Nephron progenitor cell (in vitro differentiated cells): ENCODE measurements at regions not wholly inside any gene's neighbourhood (a gene's known extent, or its start where the extent isn't known, plus 50 kb on each side); places are given as distances from the start of the nearest gene placed in this dataset.

Experiments
- DNase-seq: peaks from one replicate; pipeline ENCODE4 v3.0.0; 2021
- H3K27ac Mint-ChIP-seq: 2 replicates; pipeline ENCODE4 v1.8.0; 2021; ENCODE audit warnings: mild to moderate bottlenecking, moderate library complexity, mixed read lengths
- H3K27me3 Mint-ChIP-seq: 2 replicates; pipeline ENCODE4 v1.8.0; 2021; ENCODE audit warnings: mild to moderate bottlenecking, low read depth, mixed read lengths; ENCODE audit not compliant: poor library complexity
- H3K36me3 Mint-ChIP-seq: 2 replicates; pipeline ENCODE4 v1.8.0; 2021; ENCODE audit warnings: low read depth, mixed read lengths
- H3K4me1 Mint-ChIP-seq: 2 replicates; pipeline ENCODE4 v1.8.0; 2021; ENCODE audit warnings: mixed read lengths
- H3K4me3 Mint-ChIP-seq: 2 replicates; pipeline ENCODE4 v1.8.0; 2021; ENCODE audit warnings: mild to moderate bottlenecking, moderate library complexity, mixed read lengths
- H3K9me3 Mint-ChIP-seq: 2 replicates; pipeline ENCODE4 v1.8.0; 2021; ENCODE audit warnings: mild to moderate bottlenecking, moderate library complexity, mixed read lengths
- CTCF ChIP-seq: fragments of 200-600 bp; sonication (generic); IDR thresholded peaks from 2 replicates; pipeline ENCODE4 v1.5.0; 2021; ENCODE audit warnings: antibody characterized with exemption

GRCh38 chr5:61768692-61769281 lies 436.7 kb downstream of the ZSWIM6 start:
- DNase-seq, result peak; percentile 20
- H3K9me3 Mint-ChIP-seq, result no peaks in the 10 kb centered on the region
- no peak overlapping the region for H3K27ac Mint-ChIP-seq
- no peak overlapping the region for H3K4me3 Mint-ChIP-seq
- TF ChIP-seq CTCF, result peak; percentile 52
- no peaks in the 10 kb centered on the region for H3K36me3 Mint-ChIP-seq
- peaks cover 9% of the 10 kb centered on the region for H3K27me3 Mint-ChIP-seq
- no peaks in the 10 kb centered on the region for H3K4me1 Mint-ChIP-seq

GRCh38 chr5:61771062-61771461 lies 439.0 kb downstream of the ZSWIM6 start:
- Mint-ChIP-seq H3K9me3 (no peaks in the 10 kb centered on the region), H3K4me1 (peaks cover 7% of the 10 kb centered on the region), H3K27me3 (peaks cover 10% of the 10 kb centered on the region), H3K36me3 (no peaks in the 10 kb centered on the region), H3K4me3 (no peak overlapping the region), H3K27ac (no peak overlapping the region)
- TF ChIP-seq CTCF, result no peak
- no peak for DNase-seq

- H3K4me1 Mint-ChIP-seq, result peaks cover 11% of the 10 kb centered on the region
- H3K4me3 Mint-ChIP-seq, result no peak overlapping the region
- peaks cover 11% of the 10 kb centered on the region for H3K27me3 Mint-ChIP-seq
- H3K36me3 Mint-ChIP-seq, result no peaks in the 10 kb centered on the region
- no peaks in the 10 kb centered on the region for H3K9me3 Mint-ChIP-seq
- no peak for DNase-seq
- no peak for TF ChIP-seq CTCF
- no peak overlapping the region for H3K27ac Mint-ChIP-seq
Measured at GRCh38 chr5:61771808-61772207, 439.8 kb downstream of the ZSWIM6 start.

GRCh38 chr5:61775901-61776300 lies 443.8 kb downstream of the ZSWIM6 start:
- no peak for TF ChIP-seq CTCF
- H3K36me3 Mint-ChIP-seq, result no peaks in the 10 kb centered on the region
- no peak for DNase-seq
- H3K9me3 Mint-ChIP-seq, result no peaks in the 10 kb centered on the region
- H3K4me1 Mint-ChIP-seq, result peaks cover 12% of the 10 kb centered on the region
- H3K4me3 Mint-ChIP-seq, result no peak overlapping the region
- H3K27ac Mint-ChIP-seq, result no peak overlapping the region
- H3K27me3 Mint-ChIP-seq, result peaks cover 14% of the 10 kb centered on the region

GRCh38 chr5:61777292-61777691 lies 445.2 kb downstream of the ZSWIM6 start:
- H3K27me3 Mint-ChIP-seq, result peaks cover 9% of the 10 kb centered on the region
- peaks cover 12% of the 10 kb centered on the region for H3K4me1 Mint-ChIP-seq
- H3K4me3 Mint-ChIP-seq, result no peak overlapping the region
- peaks cover 3% of the 10 kb centered on the region for H3K9me3 Mint-ChIP-seq
- no peak for DNase-seq
- H3K27ac Mint-ChIP-seq, result no peak overlapping the region
- TF ChIP-seq CTCF, result no peak
- H3K36me3 Mint-ChIP-seq, result no peaks in the 10 kb centered on the region

- Mint-ChIP-seq H3K36me3 (no peaks in the 10 kb centered on the region), H3K27me3 (peaks cover 9% of the 10 kb centered on the region), H3K27ac (no peak overlapping the region), H3K9me3 (peaks cover 3% of the 10 kb centered on the region), H3K4me3 (no peak overlapping the region), H3K4me1 (peaks cover 12% of the 10 kb centered on the region)
- TF ChIP-seq CTCF, result no peak
- no peak for DNase-seq
Measured at GRCh38 chr5:61779743-61780142, 447.7 kb downstream of the ZSWIM6 start.
